HEK293 (cell line): ENCODE measurements at regions not wholly inside any gene's neighbourhood (a gene's known extent, or its start where the extent isn't known, plus 50 kb on each side); places are given as distances from the start of the nearest gene placed in this dataset.
A peak's percentile ranks its signal among the peaks of the same experiment; 100 is the strongest.

Experiments used
- CTCF ChIA-PET: fragments of 350-600 bp; formaldehyde crosslinking; extraction: SDS; loops from one replicate; lab custom pipeline; 2021; ENCODE audit warnings: antibody characterized with exemption; lab: Yijun Ruan, JAX
- POLR2A ChIA-PET: fragments of 300-600 bp; formaldehyde crosslinking; extraction: SDS; loops from one replicate; lab custom pipeline; 2020; ENCODE audit warnings: antibody characterized with exemption, inconsistent platforms; lab: Yijun Ruan, JAX
- H3K27ac ChIP-seq: fragments of 200-500 bp; sonication (Bioruptor generic); 2 replicates; pipeline ENCODE4 v1.5.1; 2014; ENCODE audit warnings: low read depth, low read length, control low read depth, inconsistent platforms; ENCODE audit errors: extremely low read depth
- H3K36me3 ChIP-seq, 2 experiments: fragments of 200-500 bp in 1 of 2; sonication (Bioruptor generic) in 1 of 2; 1 replicate in 1 of 2; 2 replicates in 1 of 2; pipeline ENCODE4 v1.5.1; 2014 to 2017; ENCODE audit warnings: inconsistent platforms in 2 of 2, low read length in 2 of 2; ENCODE audit not compliant: control insufficient read depth in 2 of 2, insufficient read depth in 1 of 2
- H3K4me1 ChIP-seq: fragments of 200-500 bp; sonication (Bioruptor generic); 2 replicates; pipeline ENCODE4 v1.5.1; 2014; ENCODE audit warnings: mild to moderate bottlenecking, low read length, inconsistent platforms; ENCODE audit not compliant: control insufficient read depth, insufficient read depth
- H3K4me3 ChIP-seq: 2 replicates; pipeline ENCODE4 v1.5.1; 2011; ENCODE audit warnings: low read depth, mild to moderate bottlenecking, control low read depth, low read length, moderate library complexity
- H3K9me3 ChIP-seq: fragments of 200-500 bp; sonication (Bioruptor generic); 2 replicates; pipeline ENCODE4 v1.5.1; 2014; ENCODE audit warnings: low read depth, low read length, inconsistent platforms; ENCODE audit not compliant: control insufficient read depth, insufficient read depth
- HOXC10 ChIP-seq: sonication (generic); formaldehyde crosslinking; IDR thresholded peaks from 2 replicates; pipeline ENCODE4 v1.8.1; 2023; ENCODE audit warnings: mild to moderate bottlenecking, missing genetic modification reagents
- MYNN ChIP-seq: fragments of 450-650 bp; formaldehyde crosslinking; IDR thresholded peaks from 2 replicates; pipeline ENCODE4 v1.5.1; 2016; ENCODE audit warnings: missing biosample characterization, missing genetic modification characterization, borderline replicate concordance
- PBX3 ChIP-seq: sonication (generic); formaldehyde crosslinking; IDR thresholded peaks from 2 replicates; pipeline ENCODE4 v1.8.1; 2022; ENCODE audit warnings: mild to moderate bottlenecking, moderate library complexity, missing genetic modification reagents
- REST ChIP-seq: fragments of 450-650 bp; formaldehyde crosslinking; IDR thresholded peaks from 2 replicates; pipeline ENCODE4 v1.5.1; 2016; ENCODE audit warnings: missing biosample characterization, missing genetic modification characterization
- ZBTB10 ChIP-seq: fragments of 450-650 bp; formaldehyde crosslinking; IDR thresholded peaks from 2 replicates; pipeline ENCODE4 v1.5.1; 2016; ENCODE audit warnings: missing biosample characterization, missing genetic modification characterization
- ZNF121 ChIP-seq: fragments of 450-650 bp; formaldehyde crosslinking; IDR thresholded peaks from 2 replicates; pipeline ENCODE4 v1.5.1; 2016; ENCODE audit warnings: missing biosample characterization, missing genetic modification characterization
- ZNF23 ChIP-seq: fragments of 450-650 bp; formaldehyde crosslinking; IDR thresholded peaks from 2 replicates; pipeline ENCODE4 v1.5.1; 2016; ENCODE audit warnings: missing biosample characterization, missing genetic modification characterization, borderline replicate concordance
- ZNF37A ChIP-seq: fragments of 450-650 bp; IDR thresholded peaks from 2 replicates; pipeline ENCODE4 v1.5.1; 2018; ENCODE audit warnings: missing biosample characterization, missing genetic modification characterization
- ZNF521 ChIP-seq: fragments of 450-650 bp; formaldehyde crosslinking; IDR thresholded peaks from 2 replicates; pipeline ENCODE4 v1.5.1; 2017; ENCODE audit warnings: missing biosample characterization, mild to moderate bottlenecking, missing genetic modification characterization
- ZNF571 ChIP-seq: fragments of 450-650 bp; formaldehyde crosslinking; IDR thresholded peaks from 2 replicates; pipeline ENCODE4 v1.5.0; 2017; ENCODE audit warnings: missing biosample characterization, missing genetic modification characterization
- ZNF600 ChIP-seq: fragments of 450-650 bp; formaldehyde crosslinking; IDR thresholded peaks from 2 replicates; pipeline ENCODE4 v1.5.1; 2016; ENCODE audit warnings: missing biosample characterization, missing genetic modification characterization
- ZNF621 ChIP-seq: fragments of 450-650 bp; formaldehyde crosslinking; IDR thresholded peaks from 2 replicates; pipeline ENCODE4 v1.5.1; 2017; ENCODE audit warnings: missing biosample characterization, missing genetic modification characterization
- ZNF623 ChIP-seq: fragments of 450-650 bp; formaldehyde crosslinking; IDR thresholded peaks from 2 replicates; pipeline ENCODE4 v1.5.1; 2016; ENCODE audit warnings: missing biosample characterization, missing genetic modification characterization
- ZNF629 ChIP-seq: fragments of 450-650 bp; formaldehyde crosslinking; IDR thresholded peaks from 2 replicates; pipeline ENCODE4 v1.5.1; 2017; ENCODE audit warnings: missing biosample characterization, missing genetic modification characterization
- ZNF747 ChIP-seq: fragments of 450-650 bp; formaldehyde crosslinking; IDR thresholded peaks from 2 replicates; pipeline ENCODE4 v1.5.1; 2016; ENCODE audit warnings: missing biosample characterization, missing genetic modification characterization
- ZNF777 ChIP-seq: fragments of 450-650 bp; formaldehyde crosslinking; IDR thresholded peaks from 2 replicates; pipeline ENCODE4 v1.5.1; 2017; ENCODE audit warnings: missing biosample characterization, missing genetic modification characterization, borderline replicate concordance
- ZSCAN23 ChIP-seq: fragments of 450-650 bp; formaldehyde crosslinking; IDR thresholded peaks from 2 replicates; pipeline ENCODE4 v1.5.1; 2016; ENCODE audit warnings: missing biosample characterization, missing genetic modification characterization

GRCh38 chr4:111945014-111945413 lies 200.2 kb upstream of the FAM241A start:
- no peaks in the 10 kb centered on the region for H3K36me3 ChIP-seq
- H3K9me3 ChIP-seq: no peaks in the 10 kb centered on the region
- no peak overlapping the region for H3K27ac ChIP-seq
- TF ChIP-seq HOXC10 (CRISPR knock-in tag): no peak
- TF ChIP-seq REST: peak; percentile 74
- CTCF ChIA-PET: interaction anchor here (0.7 to 4.8 kb wide), 10 partner anchors 7 to 304 kb away, joined by 3 to 43 read pairs (median 4); no protein-coding TSS in a partner anchor
- no peak overlapping the region for H3K4me3 ChIP-seq
- H3K4me1 ChIP-seq: no peaks in the 10 kb centered on the region
- POLR2A ChIA-PET: no interaction called here

- no peaks in the 10 kb centered on the region for H3K4me1 ChIP-seq
- no peak overlapping the region for H3K4me3 ChIP-seq
- no peak overlapping the region for H3K27ac ChIP-seq
- no peaks in the 10 kb centered on the region for H3K9me3 ChIP-seq
- TF ChIP-seq ZNF747 (tag by site-specific recombination) (no peak), ZBTB10 (tag by site-specific recombination) (no peak), ZNF777 (tag by site-specific recombination) (no peak), PBX3 (CRISPR knock-in tag) (no peak), ZNF623 (tag by site-specific recombination) (no peak), ZNF621 (no peak), ZNF121 (no peak), ZNF571 (tag by site-specific recombination) (no peak), ZNF600 (tag by site-specific recombination) (no peak), ZNF629 (tag by site-specific recombination) (no peak), ZSCAN23 (tag by site-specific recombination) (no peak), ZNF23 (tag by site-specific recombination) (no peak), MYNN (tag by site-specific recombination) (no peak), ZNF37A (tag by site-specific recombination) (no peak), ZNF521 (tag by site-specific recombination) (no peak)
- no peaks in the 10 kb centered on the region for H3K36me3 ChIP-seq
- CTCF ChIA-PET: interaction anchor here (4.8 kb wide), 1 partner anchor 85 kb away, joined by 43 read pairs; no protein-coding TSS in a partner anchor
- POLR2A ChIA-PET: no interaction called here
Observed at GRCh38 chr4:111946800-111947199, 198.5 kb upstream of the FAM241A start.
